ENCODE measurements at regions not wholly inside any gene's neighbourhood (a gene's known extent, or its start where the extent isn't known, plus 50 kb on each side); places are given as distances from the start of the nearest gene placed in this dataset.

GRCh38 chr10:128506423-128506822 is 380.2 kb upstream of the MKI67 start:
- DNase-seq: no peak

DNA sequence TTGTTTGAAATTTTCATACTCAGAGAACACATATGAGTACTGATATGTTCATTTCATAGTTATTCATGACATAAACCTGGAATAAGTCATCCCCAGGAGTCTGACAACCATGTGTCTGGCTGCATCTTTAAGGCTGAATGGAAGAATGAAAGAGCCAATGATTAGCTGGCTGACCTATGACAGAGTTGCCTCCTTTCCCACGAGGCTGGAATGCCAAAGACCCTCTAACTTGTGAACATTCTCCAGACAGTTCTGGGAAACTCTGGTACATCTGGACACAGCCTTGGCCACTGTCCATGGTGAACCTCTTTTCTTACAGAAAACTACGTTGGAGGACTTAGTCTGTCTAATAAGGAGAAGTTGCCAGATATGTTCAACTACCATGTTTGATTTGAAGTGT is 380.8 kb upstream of the MKI67 start:
- no peak for DNase-seq

DNA sequence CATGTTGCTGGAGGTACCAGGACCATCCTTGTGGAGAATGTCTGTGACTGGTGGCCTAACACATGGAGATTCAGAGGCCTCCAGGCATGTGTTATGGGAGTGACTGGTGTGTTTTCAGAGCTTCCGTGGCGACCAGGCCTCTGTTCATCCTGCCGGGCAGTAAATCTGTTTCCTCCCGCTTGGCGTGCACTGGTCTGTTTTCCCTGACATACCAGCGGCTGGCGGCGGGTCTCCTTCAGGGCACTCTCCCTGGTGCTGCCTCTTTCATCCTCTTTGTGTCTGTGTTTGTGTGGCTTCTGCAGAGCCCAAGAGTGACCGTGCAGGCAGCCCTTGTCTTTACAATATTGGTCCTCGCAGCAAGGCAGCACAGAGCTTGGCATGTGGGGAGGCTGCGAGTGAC is 385.1 kb upstream of the MKI67 start:
- DNase-seq: no peak

GRCh38 chr10:128512767-128513166 is 386.5 kb upstream of the MKI67 start:
- no peak for DNase-seq

- no peak for DNase-seq
Measured at GRCh38 chr10:128514536-128514935, 388.3 kb upstream of the MKI67 start.

DNA sequence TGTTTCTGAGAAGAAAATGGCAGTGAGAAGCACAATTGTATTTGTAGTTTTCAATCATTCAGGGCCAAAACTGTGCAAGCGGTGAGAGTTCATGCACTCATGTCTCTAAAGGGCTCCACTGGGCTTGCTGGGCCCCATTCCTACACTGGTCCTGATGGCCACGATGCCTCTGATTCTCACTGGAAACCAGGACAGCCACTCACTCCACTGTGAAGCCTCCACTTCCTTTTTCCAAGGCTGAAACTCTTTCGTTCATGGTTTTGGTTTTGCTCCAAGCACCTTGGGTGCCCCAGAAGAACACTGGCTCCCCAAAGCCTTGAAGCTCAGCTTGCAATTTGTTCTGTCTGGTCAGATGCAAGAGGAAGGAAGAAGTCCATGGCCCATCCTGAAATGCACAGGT is 390.0 kb upstream of the MKI67 start:
- DNase-seq: no peak

DNA sequence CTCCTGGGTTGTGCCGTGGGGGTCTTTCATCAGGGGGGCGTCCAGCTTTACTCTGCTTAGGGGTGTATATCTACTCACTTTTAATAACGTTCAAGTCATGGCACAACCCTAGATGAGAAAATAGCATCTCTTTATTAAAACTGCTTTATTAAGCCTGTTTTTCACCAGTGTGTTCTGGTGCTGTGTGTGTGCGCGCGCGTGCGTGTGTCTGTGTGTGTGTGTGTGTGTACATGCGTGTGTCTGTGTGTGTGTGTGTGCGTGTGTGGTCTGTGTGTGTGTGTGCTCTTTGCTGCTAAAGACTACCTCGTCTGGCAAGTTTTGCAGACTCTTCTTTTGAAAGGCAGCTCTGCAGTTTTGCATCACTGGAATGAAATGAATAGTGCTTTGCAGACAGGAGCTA is 390.9 kb upstream of the MKI67 start:
- no peak for DNase-seq

GRCh38 chr10:128518000-128518399 is 391.8 kb upstream of the MKI67 start:
- no peak for DNase-seq

- DNase-seq: no peak
Measured at GRCh38 chr10:128519581-128519980, 393.4 kb upstream of the MKI67 start.

DNA sequence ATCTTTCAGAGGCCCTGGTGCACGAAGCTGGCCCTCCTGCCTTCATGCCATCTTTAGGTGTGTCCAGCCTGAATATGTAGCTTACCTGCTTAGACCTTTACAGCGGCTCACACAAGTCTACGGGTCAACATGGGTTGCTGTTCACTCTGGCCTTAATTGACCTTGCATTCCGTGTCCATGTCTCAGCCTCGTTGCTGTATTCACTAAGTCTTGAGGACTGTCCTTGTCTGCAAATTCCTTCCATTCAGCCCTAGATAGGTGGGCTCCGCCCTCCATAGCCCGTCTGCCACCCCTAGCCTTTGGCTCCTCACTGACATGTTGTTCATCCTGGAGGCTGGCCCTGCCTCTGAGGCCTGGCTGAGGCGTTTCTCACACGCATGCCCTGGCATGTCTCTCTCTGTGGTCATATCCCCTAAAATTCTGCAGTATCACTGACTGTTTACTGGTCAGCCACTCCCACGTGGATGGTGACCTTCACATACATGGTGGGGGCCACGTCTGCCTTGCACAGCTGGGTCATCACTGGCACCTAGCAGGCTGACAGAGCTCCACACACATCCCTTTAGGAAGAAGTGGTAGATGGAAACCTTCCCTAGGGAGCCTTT is 394.1 kb upstream of the MKI67 start:
- no peak for DNase-seq

DNA sequence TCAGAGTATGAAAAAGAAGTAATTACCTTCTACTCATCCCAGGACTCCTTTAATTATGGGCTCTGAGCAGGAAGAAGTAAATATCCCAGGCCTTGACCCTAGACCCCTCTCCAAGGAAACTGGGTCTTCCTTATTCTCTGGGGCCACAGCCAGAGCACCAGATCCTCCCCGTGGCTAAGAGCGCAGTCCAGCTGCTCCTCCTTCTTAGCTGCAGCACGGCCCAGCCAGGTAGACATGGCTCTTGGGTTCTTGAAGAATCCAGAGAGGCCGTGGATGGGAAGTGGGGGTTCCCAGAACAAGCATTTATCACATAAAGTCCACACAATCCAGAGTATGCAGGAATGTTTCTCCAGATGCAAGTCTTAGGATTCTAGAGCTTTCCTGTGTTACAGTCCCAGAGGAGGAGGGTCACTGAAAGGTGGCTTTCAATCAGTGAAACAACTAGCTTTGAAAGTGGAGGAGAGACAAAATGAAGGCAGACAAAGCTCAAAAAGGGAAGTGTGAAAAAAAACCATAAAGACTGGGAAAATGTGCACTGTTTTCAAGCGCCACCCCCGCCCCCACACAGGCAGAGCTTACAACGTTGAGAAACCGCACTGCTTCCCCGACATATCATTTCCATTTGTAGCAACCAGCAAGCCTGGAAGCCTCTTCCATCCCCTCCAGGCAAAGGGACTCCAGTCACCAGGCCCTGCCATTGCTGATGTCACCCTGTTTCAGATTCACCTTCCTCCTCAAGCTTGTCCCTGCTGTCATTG is 396.5 kb upstream of the MKI67 start:
- no peak for DNase-seq

DNA sequence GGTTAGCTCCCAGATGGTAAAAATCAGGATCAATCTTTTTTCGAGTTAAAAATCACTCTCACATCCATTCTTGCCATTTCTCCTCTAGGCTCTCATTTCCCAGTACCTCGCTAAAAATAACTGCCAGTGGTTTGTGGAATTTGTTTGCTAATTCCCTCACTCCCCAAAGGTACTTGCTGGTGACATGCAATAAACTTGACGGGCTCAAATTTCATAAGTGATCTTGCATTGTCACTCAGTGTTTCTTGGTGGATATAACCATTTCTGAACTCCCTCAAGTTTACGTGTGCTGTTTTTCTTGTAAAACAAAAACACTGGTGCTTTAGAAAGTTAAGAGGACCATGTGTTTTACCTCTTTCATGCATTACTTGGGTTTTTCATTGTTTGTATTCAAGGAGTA is 399.2 kb upstream of the MKI67 start:
- no peak for DNase-seq

DNA sequence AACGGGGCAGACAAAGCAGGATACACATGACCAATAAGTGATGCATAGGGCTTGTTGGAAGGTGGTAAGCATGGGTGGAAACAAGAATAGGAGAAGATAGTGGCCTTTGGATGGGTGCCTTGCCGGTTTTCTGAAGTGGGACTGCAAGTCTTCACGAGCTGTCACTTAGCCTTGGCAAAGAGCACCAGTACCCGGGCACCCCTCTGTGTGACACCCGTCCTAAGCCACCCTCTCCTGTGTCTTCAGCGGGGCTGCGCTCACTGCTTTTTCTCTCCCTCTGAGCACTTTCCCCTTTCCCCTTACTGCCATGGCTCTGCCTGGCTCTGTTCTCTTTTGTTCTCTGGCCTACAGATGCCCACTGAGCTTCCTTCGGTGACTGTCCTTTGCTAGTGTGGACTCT is 399.7 kb upstream of the MKI67 start:
- DNase-seq: no peak

DNA sequence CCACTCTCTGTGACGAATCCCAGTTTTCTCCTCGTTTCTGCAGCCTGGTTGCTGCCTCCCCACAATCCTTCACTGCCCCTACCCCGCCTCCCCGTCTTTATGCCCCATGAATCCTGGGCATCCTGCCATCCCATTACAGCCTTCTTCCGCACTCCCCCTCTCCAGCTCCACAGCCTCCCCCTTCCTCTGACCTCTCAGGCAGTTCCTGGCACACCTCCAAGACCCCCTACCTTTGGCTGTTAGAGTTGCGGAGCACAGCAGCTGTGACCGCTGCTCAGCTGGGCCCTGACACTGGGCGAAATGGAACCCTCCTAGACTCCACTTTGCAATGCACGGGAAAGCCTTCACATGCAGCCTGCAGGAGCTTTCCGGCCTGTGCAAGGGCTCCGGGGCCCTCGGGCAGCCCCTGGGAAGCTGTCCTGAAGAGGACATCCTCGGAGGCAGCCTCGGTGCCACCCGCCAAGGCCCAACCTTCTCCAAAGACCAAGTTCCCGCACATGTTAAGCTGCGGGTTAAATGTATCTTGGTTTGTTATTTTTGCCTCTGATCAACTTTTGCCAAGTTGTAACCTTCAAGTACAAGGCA is 400.7 kb upstream of the MKI67 start:
- DNase-seq: no peak

- no peak for DNase-seq
Measured at GRCh38 chr10:128527711-128528110, 401.5 kb upstream of the MKI67 start.

DNA sequence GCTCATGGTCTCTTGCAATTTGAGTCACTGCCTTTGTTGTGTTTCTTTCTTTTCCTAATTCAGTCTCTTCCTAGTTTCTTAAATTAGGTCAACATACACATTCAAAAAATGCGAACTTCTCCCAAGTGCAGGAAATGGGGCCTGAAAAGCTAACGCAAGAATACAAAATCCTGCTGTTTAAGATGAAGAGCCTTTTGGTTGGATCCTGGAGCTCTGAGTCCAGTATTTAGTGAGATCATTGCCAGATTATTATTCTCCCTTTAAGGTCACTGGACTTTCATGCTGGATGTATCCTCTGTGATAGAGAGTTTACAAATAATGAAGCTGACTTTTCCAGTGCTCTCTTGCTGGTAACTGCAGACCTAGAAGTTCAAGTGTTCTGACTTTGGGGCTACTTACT is 401.9 kb upstream of the MKI67 start:
- DNase-seq: no peak

GRCh38 chr10:128528781-128529180 is 402.6 kb upstream of the MKI67 start:
- DNase-seq: no peak

GRCh38 chr10:128529225-128529624 is 403.0 kb upstream of the MKI67 start:
- no peak for DNase-seq

GRCh38 chr10:128530301-128530700 is 404.1 kb upstream of the MKI67 start:
- no peak for DNase-seq

DNA sequence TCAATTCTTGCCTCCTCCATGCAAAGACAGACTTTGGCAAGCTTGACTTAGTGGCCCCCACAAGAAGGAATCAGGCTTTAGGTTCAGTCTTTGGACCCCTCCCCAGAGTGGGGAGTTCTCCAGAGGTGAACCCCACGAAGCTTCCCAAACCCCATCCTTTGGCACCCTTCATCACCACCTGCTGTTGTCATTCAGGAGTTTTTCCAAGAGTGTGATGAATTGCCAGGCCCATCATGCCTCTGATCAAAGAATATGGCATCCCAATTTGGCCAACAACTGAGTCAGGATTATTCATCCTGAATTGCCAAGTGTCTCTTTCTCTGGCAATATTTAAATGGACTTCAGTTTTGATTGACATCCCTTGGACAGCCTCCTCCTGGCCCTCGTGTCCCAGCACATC is 404.7 kb upstream of the MKI67 start:
- DNase-seq: no peak

GRCh38 chr10:128534686-128535085 is 408.5 kb upstream of the MKI67 start:
- DNase-seq: no peak

DNA sequence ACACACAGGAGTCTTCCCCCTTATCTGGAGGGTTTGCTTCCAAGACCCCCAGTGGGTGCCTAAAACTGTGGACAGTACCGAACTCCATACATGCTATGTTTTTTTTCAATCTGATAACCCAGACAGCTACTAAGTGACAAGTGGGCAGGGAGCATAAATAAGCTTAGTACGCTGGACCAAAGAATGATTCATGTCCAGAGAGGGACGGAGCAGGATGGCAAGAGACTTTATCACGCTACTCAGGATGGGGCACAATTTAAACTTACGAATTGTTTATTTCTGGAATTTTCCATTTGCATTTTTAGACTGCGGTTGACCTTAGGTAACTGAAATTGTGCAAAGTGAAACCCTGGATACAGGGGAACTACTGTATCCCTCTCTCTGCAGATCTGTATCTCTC is 410.0 kb upstream of the MKI67 start:
- DNase-seq: no peak

GRCh38 chr10:128537834-128538330 is 411.7 kb upstream of the MKI67 start:
- DNase-seq: no peak

DNA sequence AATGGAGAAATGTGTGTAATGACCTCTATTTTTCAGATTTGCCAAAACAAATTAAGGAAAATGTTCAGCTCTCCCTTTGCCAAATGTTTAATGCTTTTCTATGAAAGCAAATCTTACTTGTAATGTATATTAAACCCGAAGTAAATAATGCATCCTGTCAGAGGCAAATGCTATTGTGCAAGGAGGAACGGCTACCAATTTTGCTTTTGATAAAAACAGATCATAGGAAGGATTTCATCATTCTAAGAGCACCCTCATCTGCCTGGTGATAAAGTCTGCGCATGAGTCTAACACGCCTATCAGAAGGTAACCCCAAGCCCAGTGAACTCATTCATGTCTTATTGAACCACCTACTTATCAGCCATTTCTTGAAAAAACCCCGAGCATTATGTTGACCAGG is 412.4 kb upstream of the MKI67 start:
- no peak for DNase-seq
